HG03520 (cell line): ENCODE measurements at regions not wholly inside any gene's neighbourhood (a gene's known extent, or its start where the extent isn't known, plus 50 kb on each side); places are given as distances from the start of the nearest gene placed in this dataset.
"Not testable (repeated sequence)": the region's sequence is repeated elsewhere in the genome, so short reads cannot be mapped to it uniquely, and the experiment has no call there.

ENCODE experiments used
- ATAC-seq: cut with Tn5 transposase; IDR thresholded peaks from one replicate; pipeline ENCODE4 v1.9.1; 2021; ENCODE audit warnings: mild to moderate bottlenecking, moderate library complexity; ENCODE audit not compliant: unreplicated experiment

GRCh38 chr14:65834051-65834450 is 421.5 kb downstream of the FUT8 start:
- ATAC-seq = no peak

- ATAC-seq = no peak
These were observed 422.3 kb downstream of the FUT8 start for GRCh38 chr14:65834812-65835211.

- no peak for ATAC-seq
These were observed 423.0 kb downstream of the FUT8 start for GRCh38 chr14:65835501-65835900.

- no peak for ATAC-seq
These were observed 426.0 kb downstream of the FUT8 start for GRCh38 chr14:65838565-65838964.

GRCh38 chr14:65840118-65840751 is 427.7 kb downstream of the FUT8 start:
- no peak for ATAC-seq

GRCh38 chr14:65840786-65841185 is 428.3 kb downstream of the FUT8 start:
- no peak for ATAC-seq

- ATAC-seq = no peak
These were observed 433.8 kb downstream of the FUT8 start for GRCh38 chr14:65846196-65846868.

GRCh38 chr14:65847075-65847847 is 434.7 kb downstream of the FUT8 start:
- ATAC-seq = no peak

GRCh38 chr14:65847931-65848330 is 435.4 kb downstream of the FUT8 start:
- not testable (repeated sequence) for ATAC-seq

GRCh38 chr14:65849091-65849490 is 436.6 kb downstream of the FUT8 start:
- no peak for ATAC-seq

GRCh38 chr14:65849558-65849957 is 437.0 kb downstream of the FUT8 start:
- ATAC-seq = no peak

- no peak for ATAC-seq
These were observed 438.1 kb downstream of the FUT8 start for GRCh38 chr14:65850429-65851135.

GRCh38 chr14:65852689-65853088 is 440.2 kb downstream of the FUT8 start:
- no peak for ATAC-seq

- ATAC-seq = no peak
These were observed 441.0 kb downstream of the FUT8 start for GRCh38 chr14:65853407-65853955.

- no peak for ATAC-seq
These were observed 441.7 kb downstream of the FUT8 start for GRCh38 chr14:65854215-65854614.

GRCh38 chr14:65860956-65861611 is 448.6 kb downstream of the FUT8 start:
- no peak for ATAC-seq

- ATAC-seq = no peak
These were observed 452.0 kb downstream of the FUT8 start for GRCh38 chr14:65864549-65864948.

GRCh38 chr14:65864984-65865383 is 452.5 kb downstream of the FUT8 start:
- ATAC-seq = no peak

GRCh38 chr14:65866448-65866847 is 453.9 kb downstream of the FUT8 start:
- ATAC-seq = no peak

- no peak for ATAC-seq
These were observed 454.4 kb downstream of the FUT8 start for GRCh38 chr14:65866886-65867285.

GRCh38 chr14:65867333-65867732 is 454.8 kb downstream of the FUT8 start:
- no peak for ATAC-seq
